Duodenal mucosa (tissue), 2 donors: ENCODE measurements at regions not wholly inside any gene's neighbourhood (a gene's known extent, or its start where the extent isn't known, plus 50 kb on each side); places are given as distances from the start of the nearest gene placed in this dataset.
A peak's percentile ranks its signal among the peaks of the same experiment; 100 is the strongest.

Experiments used
- H3K27ac ChIP-seq: one replicate; pipeline ENCODE4 v1.7.0; 2013; ENCODE audit warnings: low read depth, low read length
- H3K27me3 ChIP-seq, 2 donors: one replicate each; pipeline ENCODE4 v1.7.0; 2013; ENCODE audit warnings: low read length in 2 of 2, control low read depth in 1 of 2; ENCODE audit not compliant: insufficient read depth in 2 of 2, control insufficient read depth in 1 of 2
- H3K36me3 ChIP-seq, 2 donors: one replicate each; pipeline ENCODE4 v1.7.0; 2013; ENCODE audit warnings: low read length in 2 of 2, control low read depth in 1 of 2; ENCODE audit not compliant: insufficient read depth in 2 of 2, control insufficient read depth in 1 of 2
- H3K4me1 ChIP-seq, 2 donors: one replicate each; pipeline ENCODE4 v1.7.0; 2013; ENCODE audit warnings: low read length in 2 of 2, control low read depth in 1 of 2; ENCODE audit not compliant: insufficient read depth in 2 of 2, control insufficient read depth in 1 of 2
- H3K4me3 ChIP-seq, 2 donors: one replicate each; pipeline ENCODE4 v1.7.0; 2013; ENCODE audit warnings: low read length in 2 of 2, low read depth in 1 of 2
- H3K9ac ChIP-seq, 2 donors: one replicate each; pipeline ENCODE4 v1.7.0; 2013; ENCODE audit warnings: low read length in 2 of 2, low read depth in 1 of 2
- H3K9me3 ChIP-seq, 2 donors: one replicate each; pipeline ENCODE4 v1.7.0; 2013; ENCODE audit warnings: low read length in 2 of 2, control low read depth in 1 of 2; ENCODE audit not compliant: control insufficient read depth in 1 of 2

DNA sequence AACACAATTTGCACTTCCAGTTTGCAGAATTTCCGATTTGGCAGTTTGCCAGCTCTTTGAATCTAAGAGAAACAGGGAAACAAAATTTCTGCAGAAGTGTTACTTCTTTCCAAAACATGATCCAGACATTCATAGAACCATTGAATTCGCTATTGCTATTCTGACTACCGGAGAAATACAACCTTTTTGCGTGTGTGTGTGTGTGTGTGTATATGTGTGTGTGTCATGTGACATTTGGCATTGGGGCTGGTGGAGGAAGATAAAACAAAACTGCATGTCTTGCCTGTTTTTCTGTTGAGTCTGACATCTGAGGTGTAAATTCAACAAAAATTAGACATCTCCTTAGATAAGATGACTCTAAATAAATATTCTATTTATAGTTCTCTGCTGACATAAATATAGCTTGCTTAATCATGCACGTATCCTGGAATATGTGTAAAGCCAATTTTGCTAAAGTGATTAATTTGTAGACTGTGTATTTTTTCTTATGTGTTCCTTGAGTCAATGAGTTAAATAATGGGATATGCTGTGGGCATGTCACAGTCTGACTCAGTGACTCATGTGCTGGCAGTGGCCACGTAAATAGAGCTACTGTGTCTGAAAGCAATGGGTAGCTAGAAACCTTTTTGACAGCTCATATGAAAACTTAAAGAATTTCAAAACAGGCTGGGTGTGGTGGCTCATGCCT lies 98.9 kb downstream of the HPGD start:
- Histone ChIP-seq H3K36me3 (no peaks in the 10 kb centered on the region), H3K9ac (no peak overlapping the region), H3K4me1 (peaks cover 3 to 11% of the 10 kb centered on the region in 2 donors), H3K9me3 (no peaks in the 10 kb centered on the region), H3K27me3 (no peaks in the 10 kb centered on the region), H3K27ac (no peak overlapping the region), H3K4me3 (no peak overlapping the region)

DNA sequence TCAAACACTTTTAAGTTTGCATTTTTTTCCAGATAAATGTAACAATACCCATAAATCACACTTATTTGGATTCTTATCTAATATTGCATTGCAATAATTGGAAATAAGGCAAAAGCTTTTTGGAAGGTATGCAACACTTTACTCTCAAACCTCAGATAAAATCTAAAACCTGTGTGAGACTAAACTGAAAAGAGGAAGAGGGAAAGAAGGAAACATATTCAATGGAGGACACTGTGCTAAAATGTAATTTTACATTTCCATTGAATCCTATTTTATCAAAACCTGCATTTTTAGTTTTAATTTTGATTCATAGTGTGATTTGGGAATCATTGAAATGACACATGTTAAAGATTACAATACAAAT lies 99.4 kb downstream of the HPGD start:
- H3K4me3 ChIP-seq: no peak overlapping the region
- no peaks in the 10 kb centered on the region for H3K36me3 ChIP-seq
- no peaks in the 10 kb centered on the region for H3K9me3 ChIP-seq
- no peak overlapping the region for H3K27ac ChIP-seq
- H3K4me1 ChIP-seq: peaks cover 3 to 11% of the 10 kb centered on the region in 2 donors
- no peak overlapping the region for H3K9ac ChIP-seq
- no peaks in the 10 kb centered on the region for H3K27me3 ChIP-seq

DNA sequence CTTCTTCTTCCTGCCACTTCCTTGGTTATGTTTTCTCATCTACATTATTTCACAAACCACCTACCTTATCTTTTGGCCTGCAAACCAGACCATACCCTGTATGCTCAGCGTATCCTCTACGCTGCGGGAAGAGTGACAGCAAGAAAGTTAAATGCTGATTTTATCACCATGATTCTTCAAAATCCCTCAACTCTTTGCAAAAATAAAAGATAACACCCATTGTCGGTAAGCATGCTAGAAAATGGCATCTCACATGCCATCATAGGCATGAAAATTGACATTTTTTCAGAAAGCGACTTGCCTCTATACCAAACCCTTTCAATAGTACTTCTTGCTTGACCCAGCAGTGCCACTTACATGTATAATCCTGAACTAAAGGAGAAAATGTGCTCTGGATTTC lies 102.0 kb downstream of the HPGD start:
- Histone ChIP-seq H3K9me3 (no peaks in the 10 kb centered on the region), H3K4me1 (peaks cover 3 to 11% of the 10 kb centered on the region in 2 donors), H3K4me3 (no peak overlapping the region), H3K36me3 (no peaks in the 10 kb centered on the region), H3K27me3 (no peaks in the 10 kb centered on the region), H3K27ac (no peak overlapping the region), H3K9ac (no peak overlapping the region)

DNA sequence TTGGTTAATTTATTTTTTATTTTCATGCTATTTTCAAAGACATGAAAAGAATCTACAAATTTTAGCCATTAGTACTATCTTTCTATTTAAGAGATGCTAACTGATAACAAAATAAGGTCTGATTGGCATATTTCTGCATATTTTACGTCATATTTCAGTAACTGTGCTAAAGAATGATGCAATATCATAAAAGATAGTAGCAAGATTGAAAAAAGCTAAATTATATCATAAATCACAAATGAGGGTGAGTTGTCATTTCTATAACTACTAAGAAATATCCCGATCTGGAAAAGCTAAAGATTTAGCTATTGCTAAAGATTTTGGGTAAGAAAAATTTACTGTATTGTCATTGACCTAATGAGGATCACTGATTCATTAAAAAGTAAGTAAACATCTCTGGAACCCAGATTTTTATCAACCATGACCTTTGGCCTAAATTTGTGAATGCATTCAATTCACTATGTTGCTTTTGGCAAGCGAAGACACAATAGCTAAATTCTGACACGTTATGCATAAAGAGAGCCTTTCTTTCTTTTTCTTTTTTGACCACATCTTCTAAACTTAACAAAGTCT lies 103.6 kb downstream of the HPGD start:
- no peak overlapping the region for H3K27ac ChIP-seq
- H3K36me3 ChIP-seq: no peaks in the 10 kb centered on the region
- peaks cover 3 to 10% of the 10 kb centered on the region in 2 donors for H3K4me1 ChIP-seq
- H3K4me3 ChIP-seq: no peak overlapping the region
- no peaks in the 10 kb centered on the region for H3K9me3 ChIP-seq
- no peak overlapping the region for H3K9ac ChIP-seq
- no peaks in the 10 kb centered on the region for H3K27me3 ChIP-seq

DNA sequence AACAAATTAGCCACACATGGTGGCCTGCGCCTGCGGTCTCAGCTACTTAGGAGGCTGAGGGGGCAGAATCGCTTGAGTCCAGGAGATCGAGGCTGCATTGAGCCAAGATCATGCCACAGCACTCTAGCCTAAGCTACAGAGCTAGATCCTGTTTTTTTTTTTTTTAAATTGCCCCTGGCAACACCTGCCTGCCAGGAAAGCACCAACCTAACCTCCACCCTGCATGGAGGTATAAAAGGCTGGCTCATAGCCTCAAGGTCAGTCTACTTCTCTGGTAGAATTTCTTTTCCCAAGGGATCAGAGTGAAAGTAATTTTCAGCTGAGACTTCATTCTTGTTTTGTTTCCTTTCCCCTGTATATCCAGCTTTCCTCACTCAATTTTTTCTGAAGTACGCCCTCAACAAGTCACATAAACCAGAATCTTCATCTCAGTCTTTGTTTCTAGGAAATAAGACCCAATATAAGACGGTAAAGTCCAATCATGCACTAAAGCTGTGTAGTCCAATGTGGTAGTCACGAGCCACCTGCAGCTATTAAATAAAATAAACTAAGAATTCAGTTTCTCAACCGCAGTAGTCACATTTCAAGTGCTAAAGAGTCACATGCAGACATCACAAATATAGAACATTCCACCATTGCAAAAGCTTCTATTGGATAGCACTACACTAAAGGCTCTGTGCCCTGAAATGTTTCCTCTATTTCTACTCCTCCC lies 113.3 kb downstream of the HPGD start:
- H3K9me3 ChIP-seq: no peaks in the 10 kb centered on the region

DNA sequence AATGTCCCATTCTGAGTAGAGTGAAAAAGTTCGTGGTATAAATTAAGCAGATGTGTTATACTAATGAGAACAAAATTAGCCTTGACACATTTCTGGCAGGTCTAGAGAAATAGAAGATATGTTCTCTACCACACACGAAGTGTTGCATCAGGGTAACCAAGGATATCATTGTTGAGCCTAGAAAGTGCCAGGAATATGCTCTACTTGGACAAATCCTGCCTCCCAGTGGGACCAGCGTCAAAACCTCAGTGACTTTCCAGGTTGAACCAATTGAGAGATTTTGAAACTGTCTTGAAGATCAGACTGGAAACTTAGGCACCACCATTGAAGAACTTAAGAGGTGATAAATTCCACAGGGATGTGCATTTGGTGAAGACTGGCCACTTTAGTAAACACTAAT lies 115.9 kb downstream of the HPGD start:
- H3K27ac ChIP-seq: no peak overlapping the region
- H3K4me1 ChIP-seq: peaks cover 5 to 10% of the 10 kb centered on the region in 2 donors
- no peaks in the 10 kb centered on the region for H3K27me3 ChIP-seq
- no peak overlapping the region for H3K4me3 ChIP-seq
- no peak overlapping the region for H3K9ac ChIP-seq
- H3K9me3 ChIP-seq: no peaks in the 10 kb centered on the region
- no peaks in the 10 kb centered on the region for H3K36me3 ChIP-seq

More for the DNA sequence above, 113.3 kb downstream of the HPGD start:
- H3K4me1 ChIP-seq: peaks cover 5 to 10% of the 10 kb centered on the region in 2 donors
- H3K4me3 ChIP-seq: peak overlapping the region in 1 of 2 donors; percentile 14
- no peak overlapping the region for H3K27ac ChIP-seq
- H3K36me3 ChIP-seq: no peaks in the 10 kb centered on the region
- no peaks in the 10 kb centered on the region for H3K27me3 ChIP-seq
- H3K9ac ChIP-seq: no peak overlapping the region

DNA sequence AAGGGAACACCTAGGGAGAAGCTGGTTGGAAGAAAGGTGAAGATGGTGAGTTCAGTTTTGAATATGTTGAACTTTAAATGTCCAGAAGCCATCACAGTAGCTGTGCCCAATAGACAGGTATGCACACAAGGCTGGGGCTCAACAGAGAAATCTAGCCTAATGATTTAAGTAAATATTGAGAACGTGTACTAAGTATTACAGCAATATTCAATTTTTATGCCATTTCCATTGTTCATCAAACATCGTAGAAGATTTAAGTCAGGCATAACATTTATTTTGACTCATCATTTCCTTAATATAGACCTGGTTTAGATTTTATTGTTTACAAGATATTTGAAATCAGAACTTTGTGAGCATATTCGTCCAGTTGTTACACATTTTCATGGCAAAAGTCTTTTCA lies 116.4 kb downstream of the HPGD start:
- no peaks in the 10 kb centered on the region for H3K9me3 ChIP-seq

DNA sequence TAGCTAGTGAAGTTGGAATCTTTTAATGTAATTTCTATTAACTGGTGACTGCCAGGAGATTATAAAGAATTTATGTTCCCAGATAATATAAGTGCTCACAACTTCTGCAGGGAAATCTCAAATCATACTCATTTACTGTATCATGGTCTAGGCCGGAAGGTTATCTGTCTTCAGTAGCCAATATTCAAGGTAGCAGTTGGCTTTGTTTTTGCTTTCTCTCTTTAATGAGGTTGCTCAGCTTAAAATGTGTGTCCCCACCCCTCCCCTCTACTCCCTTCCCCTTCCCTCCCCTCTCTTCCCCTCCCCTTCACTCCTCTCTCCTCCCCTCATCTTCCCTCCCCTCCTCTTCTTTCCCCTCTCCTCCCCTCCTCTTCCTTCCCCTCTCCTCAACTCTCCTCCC lies 117.6 kb downstream of the HPGD start:
- Histone ChIP-seq H3K4me1 (peaks cover 5 to 10% of the 10 kb centered on the region in 2 donors), H3K27ac (no peak overlapping the region), H3K9me3 (no peaks in the 10 kb centered on the region), H3K27me3 (no peaks in the 10 kb centered on the region), H3K4me3 (no peak overlapping the region), H3K9ac (no peak overlapping the region), H3K36me3 (no peaks in the 10 kb centered on the region)

More for the DNA sequence above, 116.4 kb downstream of the HPGD start:
- Histone ChIP-seq H3K4me1 (peaks cover 5 to 10% of the 10 kb centered on the region in 2 donors), H3K9ac (no peak overlapping the region), H3K27ac (no peak overlapping the region), H3K36me3 (no peaks in the 10 kb centered on the region), H3K4me3 (no peak overlapping the region), H3K27me3 (no peaks in the 10 kb centered on the region)

DNA sequence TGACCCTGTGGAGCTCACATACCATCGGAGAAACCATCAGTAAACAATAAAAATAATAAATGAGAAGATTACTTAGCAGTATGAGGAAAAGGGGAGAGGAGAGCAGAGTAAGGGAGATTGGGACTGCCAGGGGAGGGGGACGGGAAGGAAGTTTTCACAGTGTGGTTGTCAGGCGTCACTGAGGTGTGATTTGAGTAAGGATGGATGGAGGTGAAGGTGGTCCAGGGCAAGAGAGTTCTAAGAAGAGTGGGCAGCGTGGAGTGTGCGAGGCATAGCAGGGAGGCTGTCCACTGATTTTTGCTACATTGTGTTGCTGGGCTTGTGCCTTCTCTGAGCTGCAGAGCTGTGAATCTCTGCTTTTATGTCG lies 119.1 kb downstream of the HPGD start:
- no peaks in the 10 kb centered on the region for H3K27me3 ChIP-seq
- no peak overlapping the region for H3K9ac ChIP-seq
- H3K4me1 ChIP-seq: no peaks in the 10 kb centered on the region
- no peaks in the 10 kb centered on the region for H3K36me3 ChIP-seq
- H3K27ac ChIP-seq: no peak overlapping the region
- no peak overlapping the region for H3K4me3 ChIP-seq
- H3K9me3 ChIP-seq: no peaks in the 10 kb centered on the region

DNA sequence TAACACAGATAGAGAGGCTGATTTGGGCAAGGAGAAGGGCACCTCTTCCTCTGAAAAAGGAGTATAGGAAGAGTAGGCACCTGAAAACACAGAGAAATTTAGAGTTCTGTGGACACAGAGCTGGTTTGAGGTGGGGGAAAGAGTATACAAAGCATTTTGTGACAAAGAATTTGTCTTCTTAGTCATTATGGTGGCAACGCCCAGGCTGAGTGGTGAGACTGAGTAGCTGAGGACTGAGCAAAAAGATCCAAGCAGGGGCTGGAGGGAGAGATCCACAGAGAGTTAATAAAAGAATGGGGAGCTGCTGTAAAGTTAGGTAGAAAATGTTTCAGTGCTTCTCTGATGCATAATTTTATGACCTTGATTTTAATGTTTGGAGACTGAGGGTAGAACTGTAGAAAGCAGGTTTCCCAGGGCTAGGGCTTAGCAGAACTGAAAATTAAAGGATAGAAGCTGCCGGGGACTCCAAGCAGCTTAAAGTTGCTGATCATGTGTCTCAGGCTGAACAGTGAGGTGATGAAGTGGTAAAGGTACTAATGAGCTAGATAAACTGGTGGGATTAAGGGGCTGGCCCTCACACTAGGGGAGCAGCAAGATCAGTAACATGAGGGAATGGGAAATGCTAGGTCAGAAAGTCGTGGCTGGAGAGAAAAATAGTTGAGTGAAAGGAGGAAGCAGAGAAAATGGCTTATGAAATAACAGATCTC lies 118.9 kb downstream of the CEP44 start:
- H3K4me3 ChIP-seq: no peak overlapping the region
- H3K9ac ChIP-seq: no peak overlapping the region
- H3K9me3 ChIP-seq: no peaks in the 10 kb centered on the region
- H3K27ac ChIP-seq: no peak overlapping the region
- H3K4me1 ChIP-seq: no peaks in the 10 kb centered on the region
- H3K36me3 ChIP-seq: no peaks in the 10 kb centered on the region
- H3K27me3 ChIP-seq: no peaks in the 10 kb centered on the region
